Prostate gland (tissue), 2 donors: ENCODE measurements at regions not wholly inside any gene's neighbourhood (a gene's known extent, or its start where the extent isn't known, plus 50 kb on each side); places are given as distances from the start of the nearest gene placed in this dataset.

Experiments
- CTCF ChIP-seq, 4 experiments: fragments of 200-600 bp in 2 of 4; fragments of 450-650 bp in 2 of 4; sonication (generic) in 2 of 4; IDR thresholded peaks; 1 replicate in 3 of 4; 2 replicates in 1 of 4; pipeline ENCODE4 v1.5.1; 2016 to 2019; ENCODE audit warnings: antibody characterized with exemption in 4 of 4, mild to moderate bottlenecking in 2 of 4, moderate library complexity in 2 of 4
- POLR2A ChIP-seq: fragments of 450-650 bp; IDR thresholded peaks from one replicate; pipeline ENCODE4 v1.6.1; 2016; ENCODE audit warnings: antibody characterized with exemption, mild to moderate bottlenecking

DNA sequence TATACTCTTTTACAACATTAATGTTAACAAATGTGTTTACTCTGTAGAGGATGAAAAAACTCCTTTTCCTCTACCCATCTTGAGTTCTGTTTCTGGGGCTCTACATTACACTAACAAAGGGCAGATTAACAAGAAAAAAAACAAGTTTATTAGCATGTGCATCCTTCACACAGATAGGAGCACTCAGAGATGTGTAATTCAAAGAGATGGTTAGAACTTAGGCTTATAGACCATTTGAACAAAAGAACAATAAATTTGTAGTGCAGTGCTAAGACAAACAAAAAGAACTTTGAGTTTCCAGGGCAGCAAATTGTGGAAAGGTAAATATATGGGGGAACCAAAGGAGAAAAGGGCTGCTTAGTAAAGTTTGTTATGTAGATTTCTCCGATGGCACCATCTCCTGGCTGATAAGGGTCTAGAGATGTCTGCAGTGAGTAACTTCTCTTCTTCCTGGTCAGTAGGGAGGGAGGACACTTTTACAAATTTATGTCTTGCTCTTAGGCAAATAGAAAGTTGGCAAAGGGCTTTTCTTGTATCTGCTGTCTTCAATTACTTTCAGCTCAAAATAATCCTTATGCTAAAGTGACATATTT lies 1249.9 kb upstream of the TENM3 start:
- TF ChIP-seq CTCF (IDR thresholded peaks at IDR 0.05) (no peak), POLR2A (no peak)
